NCI-H1092 treated with DMSO at 0.1 percent for 48 hours (cell line): ENCODE measurements at regions not wholly inside any gene's neighbourhood (a gene's known extent, or its start where the extent isn't known, plus 50 kb on each side); places are given as distances from the start of the nearest gene placed in this dataset.

Experiments
- DNase-seq: peaks from one replicate; lab custom pipeline; 2025; lab: John Stamatoyannopoulos, UW

DNA sequence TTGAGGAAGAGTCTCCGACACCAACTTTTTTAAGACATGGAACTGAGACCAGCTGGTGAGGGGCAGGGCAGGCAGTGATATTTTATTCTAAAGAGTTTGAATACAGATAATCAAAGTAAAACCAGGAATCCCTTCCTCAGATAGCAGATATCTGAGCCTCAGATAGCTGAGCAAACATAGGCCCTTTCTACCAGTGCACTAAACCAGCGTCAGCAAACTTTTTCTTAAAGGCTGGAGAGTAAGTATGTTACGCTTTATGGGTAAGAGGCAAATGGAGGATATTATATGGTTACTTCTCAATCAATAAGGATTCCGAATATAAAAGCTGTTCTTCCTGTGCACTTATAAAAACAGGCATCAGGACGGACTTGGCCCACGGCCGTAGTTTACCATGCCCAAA is 73.9 kb downstream of the WNT5A start:
- DNase-seq = no peak

DNA sequence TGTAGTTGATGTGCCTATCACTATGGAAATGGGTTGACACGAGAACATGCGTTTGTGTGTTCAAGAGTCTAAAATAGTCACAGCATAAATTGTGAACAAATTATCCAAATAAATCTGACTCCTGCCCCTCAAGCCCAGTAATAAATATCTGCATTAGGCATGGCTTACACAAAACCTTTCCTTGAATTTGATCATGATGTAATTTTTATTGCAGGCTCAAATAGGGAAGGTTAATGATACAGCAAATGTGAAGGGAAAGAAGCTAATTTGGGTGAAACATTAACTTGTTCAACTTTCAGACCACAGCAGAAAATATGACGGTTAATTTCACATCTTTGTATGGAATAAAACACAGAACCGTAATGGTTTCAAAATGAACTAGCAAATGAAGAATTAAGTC is 74.6 kb downstream of the WNT5A start:
- DNase-seq = no peak

DNA sequence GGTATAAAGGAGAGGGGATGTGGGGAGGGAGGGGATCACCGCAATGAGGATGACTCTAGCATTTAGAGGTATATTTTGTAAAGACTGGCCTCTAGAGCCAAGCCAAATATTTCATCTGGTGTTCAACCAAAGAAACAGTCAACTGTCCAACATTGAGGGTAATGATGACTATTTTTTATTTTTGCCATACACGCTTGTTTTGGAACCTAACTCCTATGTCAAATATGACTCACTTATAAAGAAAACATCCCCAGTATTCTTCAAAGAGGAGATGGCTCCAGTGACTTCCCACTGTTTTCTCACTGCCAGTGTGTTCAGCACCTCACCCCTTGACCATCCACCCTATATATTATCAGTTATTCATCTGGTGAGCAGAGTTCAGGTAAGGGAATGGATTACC is 77.3 kb downstream of the WNT5A start:
- DNase-seq = no peak

DNA sequence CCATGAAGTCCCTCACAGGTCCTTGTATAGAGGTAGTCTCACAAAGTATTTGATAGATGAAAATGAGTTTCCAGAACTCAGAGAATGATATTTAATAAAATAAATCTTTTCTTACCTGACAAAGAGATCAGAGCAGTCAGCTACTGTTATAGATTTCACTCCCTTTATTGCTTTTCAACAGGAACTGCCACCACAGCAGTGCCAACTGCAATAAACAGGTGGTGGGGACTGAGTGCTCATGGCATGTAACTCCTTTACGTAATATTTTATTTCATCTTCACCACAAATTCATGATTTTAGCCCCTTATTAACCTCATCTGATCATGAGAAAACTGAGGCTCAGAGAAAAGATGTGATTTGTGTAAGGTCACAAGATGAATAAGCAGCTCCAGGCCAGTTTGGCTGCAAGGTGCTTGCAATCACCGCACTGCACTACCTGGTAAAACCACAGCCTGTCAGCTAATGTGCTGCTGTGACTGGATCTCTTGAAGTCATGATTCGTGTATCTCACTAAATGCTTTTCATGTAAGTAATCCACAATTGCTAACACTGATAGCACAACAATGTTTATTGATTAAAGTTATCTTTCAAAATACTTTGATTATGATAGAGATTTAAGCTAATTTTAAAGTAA is 78.8 kb downstream of the WNT5A start:
- DNase-seq = no peak

DNA sequence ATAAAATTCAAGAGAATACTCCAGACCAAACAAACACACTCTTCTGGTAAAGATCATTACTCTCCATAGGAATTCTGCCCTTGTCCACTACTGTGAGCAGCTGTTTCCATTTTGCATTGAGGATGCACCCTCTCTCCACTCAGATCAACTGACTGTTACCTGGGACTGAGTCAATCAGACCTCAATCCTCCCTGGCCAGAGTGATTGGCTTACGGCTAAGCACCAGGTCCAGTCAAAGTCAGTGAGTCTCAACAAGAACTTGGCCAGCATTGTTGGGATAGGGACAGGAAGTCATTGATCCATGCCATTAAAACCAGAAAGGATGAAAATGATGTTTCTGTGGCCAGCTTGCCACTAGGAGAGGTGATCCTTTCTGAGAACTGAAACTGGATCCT is 79.7 kb downstream of the WNT5A start:
- DNase-seq = no peak

DNA sequence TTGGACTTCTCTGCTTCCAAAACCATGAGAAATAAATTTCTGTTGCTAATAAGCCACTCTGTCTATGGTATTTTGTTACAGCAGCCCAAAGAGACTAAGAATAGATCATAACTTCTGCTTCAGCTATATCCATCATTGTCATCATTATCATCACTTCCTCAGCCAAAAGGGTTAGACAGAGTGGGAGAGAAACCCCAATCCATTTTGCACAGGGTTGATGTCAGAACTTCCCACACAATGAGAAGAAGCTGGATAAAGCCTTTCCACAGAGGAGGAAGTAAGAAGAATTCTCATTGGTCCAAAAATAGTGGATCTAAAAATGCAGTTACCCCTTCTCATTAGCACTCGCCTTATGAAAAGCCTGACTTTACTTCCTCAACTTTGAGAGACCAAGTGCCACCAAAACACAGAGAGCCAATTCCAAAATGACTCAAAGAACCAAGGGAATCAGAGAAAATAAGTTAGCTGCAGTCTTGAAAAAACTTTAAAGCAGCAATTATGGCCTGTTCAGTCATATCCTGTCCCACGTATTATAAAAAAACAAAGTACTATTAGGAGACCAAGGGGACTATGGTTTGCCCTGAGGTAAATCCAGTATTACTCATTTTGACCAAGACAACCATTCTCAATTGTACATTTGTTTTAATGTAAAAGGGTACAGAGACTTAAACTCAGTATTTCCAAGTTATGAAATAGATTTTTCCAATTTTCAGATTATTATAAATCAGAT is 80.2 kb downstream of the WNT5A start:
- no peak for DNase-seq

DNA sequence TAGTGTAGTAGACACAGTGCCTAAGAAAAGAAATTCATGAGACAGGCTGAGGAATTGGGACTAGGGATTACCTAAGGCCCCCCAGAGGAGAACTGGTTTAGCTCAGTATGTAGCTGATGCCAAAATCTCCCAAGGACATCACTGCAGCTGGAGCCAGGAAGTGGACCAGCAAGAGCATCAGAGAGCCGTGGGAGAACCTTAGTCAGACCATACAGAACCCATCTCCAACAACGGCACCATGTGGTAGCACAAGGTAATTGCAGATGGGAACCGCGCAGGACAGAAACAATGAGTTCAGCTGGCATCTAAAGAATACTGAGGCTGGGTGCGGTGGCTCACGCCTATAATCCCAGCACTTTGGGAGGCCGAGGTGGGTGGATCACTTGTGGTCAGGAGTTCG is 81.7 kb downstream of the WNT5A start:
- DNase-seq = no peak

DNA sequence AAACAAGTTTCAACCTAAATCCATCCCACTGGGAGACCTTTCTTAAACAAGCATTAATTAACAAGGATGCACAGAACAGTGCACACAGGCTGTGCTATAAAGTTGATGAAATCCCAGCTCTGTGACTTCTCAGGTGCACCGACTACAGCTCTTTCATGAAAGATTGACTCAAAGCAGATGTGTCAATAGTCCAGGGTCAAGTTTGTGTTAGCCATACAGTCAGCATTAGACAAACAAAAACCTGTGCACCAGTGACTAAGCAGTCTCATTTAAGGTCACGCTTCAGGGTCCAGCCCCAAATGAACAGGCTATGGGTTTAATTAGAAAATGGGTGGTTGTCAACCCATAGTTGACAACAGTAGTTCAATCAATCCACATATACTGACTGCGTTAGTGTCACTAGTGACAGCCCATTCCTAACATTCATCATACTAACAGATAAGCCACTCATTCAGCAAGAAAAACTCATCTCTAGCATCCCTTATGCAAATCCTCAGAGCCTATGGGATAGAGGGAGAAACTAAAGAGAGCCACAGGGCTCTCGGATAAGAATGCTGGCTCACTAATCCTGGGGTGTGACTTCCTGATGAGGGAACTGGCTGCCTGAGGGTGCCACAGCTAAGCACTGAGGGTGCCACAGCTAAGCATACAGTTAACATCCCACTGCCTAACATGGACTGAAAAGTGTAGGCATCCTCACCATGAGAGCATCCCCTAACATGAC is 84.1 kb downstream of the WNT5A start:
- DNase-seq = no peak

DNA sequence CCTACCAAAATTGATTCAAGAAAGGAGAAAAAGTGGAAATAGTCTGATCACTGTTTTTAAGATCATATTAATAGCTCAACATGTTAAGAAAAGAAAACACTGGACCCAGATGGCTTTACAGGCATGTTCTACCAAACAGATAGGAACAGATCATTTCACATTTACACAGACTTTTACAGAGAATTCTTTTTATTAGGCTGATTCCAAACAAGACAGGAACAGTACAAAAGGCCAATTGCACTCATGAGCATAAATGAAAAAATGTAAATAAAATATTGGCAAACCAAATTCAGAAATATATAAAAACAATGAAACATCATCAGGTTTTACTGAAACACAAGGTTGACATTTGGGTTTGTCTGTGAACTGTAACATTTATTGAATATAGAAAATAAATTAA is 106.5 kb downstream of the WNT5A start:
- DNase-seq = no peak

DNA sequence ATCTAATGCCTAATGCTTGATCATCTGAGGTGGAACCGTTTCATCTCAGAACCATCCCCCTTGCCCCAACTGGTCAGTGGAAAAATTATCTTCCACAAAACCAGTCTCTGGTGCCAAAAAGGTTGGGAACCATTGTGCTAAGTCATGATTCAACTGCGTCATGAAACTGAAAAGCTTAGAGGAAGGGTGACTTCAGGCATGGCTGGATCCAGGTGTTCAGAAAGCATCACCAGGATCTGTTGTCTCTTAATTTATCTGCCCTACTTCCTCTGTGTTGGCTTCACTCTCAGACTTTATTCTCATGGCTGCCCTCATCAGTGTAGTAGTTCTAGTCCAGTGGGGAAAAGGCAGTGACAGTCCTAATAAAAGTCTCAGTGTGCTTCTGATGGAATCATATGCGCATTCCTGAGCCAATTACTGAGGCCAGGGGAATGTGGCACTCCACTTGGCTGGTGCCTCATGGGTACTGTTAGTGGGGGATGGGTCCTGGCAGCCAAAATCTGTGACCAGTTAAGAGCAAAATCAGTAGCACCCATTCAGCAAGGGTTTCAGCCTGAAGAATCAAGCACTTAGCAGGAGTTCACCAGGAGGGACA is 110.3 kb downstream of the WNT5A start:
- no peak for DNase-seq

DNA sequence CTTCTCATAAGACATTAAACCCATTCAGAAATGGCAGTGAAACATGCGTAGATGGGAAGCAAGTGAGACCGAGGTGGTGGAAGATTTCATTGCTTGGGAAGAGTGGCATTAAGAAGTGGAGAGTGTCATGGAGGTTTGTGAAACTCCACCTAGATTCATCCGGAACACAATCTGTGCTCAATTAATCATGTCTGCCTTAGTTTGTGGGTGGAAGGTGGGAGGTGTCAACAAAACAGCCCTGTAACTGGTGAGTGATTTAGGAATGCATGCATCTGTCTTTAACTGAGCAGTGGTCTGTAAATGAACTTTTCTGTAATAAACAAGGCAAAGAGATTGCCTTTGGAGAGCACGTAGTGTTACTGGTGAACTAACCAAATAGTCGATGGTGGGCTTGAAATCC is 113.7 kb downstream of the WNT5A start:
- DNase-seq = no peak

DNA sequence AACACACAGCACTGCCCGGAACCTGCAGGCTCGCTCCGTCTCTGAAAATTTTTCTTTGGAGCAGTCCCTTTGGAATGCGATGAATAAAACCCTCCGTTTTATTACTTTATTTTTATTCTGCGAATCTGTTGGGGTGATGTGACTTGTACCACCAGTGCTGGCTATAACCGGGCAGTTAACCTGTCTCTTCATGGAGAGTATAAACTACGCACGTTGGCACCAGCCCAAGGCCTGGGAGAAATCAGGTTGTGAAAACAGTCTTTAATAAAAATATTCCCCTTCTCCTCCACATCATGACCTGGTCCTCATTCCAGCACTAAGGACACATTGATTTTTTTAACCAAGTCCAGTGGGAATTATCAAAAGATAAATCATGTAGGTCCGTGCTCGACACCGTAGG is 116.8 kb downstream of the WNT5A start:
- no peak for DNase-seq

DNA sequence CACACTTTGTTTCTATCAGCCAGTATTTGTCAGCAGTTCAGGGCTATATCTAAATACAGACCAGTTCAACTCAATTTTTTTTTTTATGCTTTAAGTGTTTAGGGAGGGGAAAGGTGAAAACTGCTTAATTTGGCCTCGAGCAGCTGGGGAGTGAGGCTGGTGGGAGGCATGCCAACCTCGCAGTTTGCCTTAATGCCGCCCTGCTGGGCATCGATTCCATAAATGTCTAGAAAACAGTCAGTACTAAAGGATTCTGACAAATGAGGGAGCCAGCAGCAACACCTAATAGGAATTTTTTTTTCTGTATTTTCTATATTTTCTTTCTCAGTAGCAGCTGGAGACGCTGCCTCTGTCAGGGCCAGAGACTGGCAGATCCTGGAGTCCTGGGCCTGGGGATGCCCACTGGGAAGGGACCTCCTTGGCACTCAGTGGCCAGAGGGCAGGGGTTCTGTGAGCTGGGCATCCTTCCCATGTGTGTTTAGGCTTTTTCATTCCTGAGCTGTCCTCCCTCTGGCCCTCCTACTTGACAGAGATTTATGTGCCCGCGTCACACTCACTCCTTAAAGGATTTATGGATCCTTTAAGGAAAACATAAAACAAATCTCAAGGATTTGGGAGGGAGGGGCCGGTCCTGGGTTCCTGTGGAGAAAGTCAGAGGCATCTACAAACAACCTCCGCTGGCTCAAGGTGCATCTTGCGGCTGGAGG is 117.8 kb downstream of the WNT5A start:
- DNase-seq = no peak

DNA sequence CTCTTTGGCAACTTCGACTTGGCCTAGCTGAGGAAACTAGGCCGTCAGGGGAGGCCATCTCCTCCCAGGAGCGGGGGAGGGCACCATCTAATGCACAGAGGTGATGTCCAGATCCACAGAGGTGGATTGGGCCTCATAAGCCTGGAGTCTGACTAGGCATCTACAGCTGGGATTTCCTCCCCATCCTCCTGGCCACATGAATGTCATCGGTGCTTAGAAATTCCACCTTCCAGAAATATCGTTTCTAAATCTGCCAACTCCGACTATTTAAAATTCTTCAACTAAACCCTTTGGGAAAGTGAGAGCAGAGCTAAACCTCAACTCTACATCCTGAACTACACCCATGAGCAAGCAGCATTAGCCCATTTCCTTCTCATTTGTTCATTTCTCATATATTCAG is 118.7 kb downstream of the WNT5A start:
- DNase-seq = no peak

DNA sequence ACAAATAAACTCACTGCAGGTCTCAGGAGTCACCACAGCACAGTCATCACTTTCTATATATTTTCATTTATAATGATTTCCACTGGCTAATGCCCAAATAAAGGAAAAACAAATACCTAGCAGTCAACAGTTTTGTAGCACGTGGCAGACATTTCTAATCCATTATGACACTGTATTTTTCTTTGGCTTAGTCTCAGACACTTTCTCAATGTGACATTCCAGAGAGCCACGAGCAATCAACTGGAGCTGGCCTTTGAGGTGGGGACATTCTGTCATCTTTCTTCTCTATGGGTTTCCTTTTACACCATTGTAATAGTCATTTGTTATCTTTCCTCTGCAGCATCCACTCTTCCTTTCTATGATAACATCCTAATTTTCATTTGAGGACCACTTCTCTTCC is 119.7 kb downstream of the WNT5A start:
- no peak for DNase-seq

DNA sequence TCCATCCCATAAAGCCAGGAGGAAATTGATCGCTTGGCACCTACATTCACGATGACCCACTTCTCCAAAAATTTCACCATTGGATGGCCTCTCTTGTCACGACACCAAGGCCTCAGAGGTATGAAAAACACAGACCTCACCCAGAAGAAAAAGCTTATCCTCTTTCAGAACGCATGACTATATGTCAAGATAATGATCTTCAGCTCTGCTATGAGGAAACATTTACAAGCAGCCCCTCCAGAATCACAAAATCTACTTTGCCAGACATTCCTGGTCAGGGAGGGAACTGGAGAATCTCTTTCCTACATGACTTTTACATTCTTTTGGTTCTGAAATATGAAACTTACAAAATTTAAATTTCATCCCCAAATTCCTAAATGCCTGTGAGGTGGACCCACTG is 122.7 kb downstream of the WNT5A start:
- no peak for DNase-seq

DNA sequence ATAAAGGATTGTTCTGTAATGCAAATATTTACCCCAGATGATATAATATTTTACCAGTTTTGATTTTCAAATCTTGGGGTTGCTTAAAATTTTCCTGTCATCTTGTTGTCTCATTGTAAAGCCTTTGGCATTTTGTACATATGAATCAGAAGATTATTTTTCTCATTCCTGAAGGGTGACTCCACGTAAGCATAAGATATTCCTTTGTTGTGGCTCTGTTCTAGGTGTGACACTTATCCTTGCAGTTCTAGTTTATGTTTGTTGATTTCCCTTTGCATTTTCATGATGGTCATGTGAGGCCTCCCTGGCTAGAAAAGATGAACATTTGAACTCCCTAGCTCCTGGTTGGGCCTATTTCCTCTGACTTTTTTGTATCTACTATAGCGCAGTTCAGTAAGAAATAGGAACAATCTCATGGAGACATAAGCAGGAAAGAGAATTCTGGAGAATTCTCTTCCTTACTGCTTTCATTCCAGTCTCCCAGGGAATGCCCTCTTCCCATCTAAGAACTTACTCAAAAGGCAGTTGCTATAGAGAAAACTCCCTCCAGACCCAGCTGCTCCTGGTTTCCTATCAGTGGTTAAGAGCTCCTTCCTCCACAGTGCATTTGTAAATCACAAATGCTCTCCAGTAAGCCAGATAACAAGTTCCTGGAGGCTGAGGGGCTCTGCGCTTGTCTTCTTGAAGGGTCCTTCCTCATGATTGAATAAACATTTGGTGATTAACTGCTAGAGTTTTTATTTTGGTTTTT is 124.7 kb downstream of the WNT5A start:
- DNase-seq = no peak

DNA sequence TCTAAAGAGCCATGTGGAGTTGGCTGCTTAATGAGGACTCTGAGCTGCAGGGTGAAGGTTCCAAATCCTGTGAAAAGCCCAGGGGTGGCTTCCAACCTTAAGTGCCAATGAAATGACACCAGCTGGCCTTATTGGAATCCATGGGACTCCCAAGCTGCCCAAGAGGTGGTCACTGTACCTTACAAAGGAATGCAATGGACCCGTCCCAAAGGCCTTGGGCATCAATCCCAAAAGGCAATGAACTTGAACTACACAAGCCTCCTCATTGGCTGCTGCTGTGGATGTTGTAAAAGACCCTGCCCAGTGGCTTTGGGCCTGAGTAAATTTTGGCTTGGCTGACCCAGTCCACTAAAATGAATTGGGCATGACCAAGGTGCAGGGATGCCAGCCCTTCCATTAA is 129.3 kb downstream of the WNT5A start:
- no peak for DNase-seq

DNA sequence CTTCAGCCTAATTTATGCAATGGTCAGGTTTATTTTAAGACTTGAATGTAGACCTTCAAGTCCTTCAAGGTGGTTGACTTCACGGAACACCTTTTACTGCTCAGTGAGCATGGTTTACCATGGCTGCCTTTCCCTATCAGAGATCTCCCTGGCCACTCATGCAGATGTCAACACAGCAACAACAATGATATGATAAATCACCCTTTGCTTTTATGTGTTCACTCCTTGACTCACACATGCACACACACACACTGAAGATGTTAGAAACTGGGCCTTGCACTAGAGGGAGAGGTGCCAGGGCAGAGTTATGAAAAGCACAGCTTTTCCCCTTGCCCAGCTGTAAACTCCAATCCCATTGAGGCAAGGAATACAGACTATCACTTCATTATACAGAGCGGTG is 134.4 kb downstream of the WNT5A start:
- DNase-seq = no peak

DNA sequence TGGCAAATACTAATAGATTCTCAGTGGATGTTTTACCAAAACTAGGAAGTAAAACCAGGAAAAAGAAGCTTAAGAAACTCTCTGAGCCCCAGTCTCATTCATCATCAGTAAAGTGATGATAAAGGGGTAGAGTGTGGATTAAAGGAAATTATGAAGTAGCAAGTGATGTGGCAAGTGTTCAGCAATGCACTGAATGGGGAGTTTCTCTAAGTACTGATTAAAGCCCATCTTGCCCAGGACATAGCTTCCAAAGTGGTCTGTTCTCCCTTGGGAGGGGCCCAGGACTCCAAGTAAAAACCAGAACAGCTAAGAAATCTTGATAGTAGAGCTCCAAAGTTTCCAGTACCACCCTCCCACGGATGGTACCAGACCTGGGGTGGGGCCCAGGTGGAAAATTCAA is 137.3 kb downstream of the WNT5A start:
- DNase-seq = no peak

DNA sequence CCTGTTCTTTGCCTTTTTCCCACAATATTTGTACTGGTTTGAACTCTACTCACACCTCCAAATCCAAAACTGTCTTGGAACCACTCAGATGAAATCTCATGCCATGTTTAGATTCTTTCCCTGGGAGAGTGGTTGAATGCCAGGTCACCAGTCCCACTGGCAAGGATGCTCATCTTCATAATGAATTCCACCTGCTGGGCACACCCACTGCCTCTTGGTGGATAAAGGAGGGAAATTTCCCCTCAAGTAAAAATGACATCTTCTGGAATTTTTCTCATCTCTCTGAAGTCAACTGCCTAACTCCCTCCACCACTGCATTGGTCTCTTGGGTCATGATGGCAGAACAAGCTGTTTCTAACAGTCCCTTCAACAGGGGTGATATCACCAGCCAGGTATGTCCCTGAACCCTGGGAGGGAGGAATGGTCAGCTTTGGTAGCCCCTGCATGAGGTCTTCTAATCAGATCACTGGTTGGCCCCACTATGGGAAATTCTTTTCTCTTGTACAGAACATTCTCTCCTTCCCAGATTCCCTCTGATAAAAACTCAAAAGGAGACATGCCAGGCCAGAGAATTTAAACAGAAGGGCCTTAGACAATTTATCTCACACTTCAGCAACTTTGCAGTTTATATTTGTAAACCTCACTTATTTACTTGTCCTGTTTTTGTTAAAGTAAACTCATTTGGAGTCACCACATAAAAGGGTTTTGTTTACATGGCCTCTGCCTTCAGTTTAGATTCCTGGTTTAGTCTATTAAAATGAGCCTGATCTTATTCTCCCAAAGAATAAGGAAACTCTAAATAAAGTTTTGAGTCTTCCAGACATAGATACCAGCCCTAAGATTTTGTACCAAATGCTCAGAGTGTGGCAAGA is 143.4 kb downstream of the WNT5A start:
- DNase-seq = no peak
